B cell (primary cell): ENCODE measurements at regions not wholly inside any gene's neighbourhood (a gene's known extent, or its start where the extent isn't known, plus 50 kb on each side); places are given as distances from the start of the nearest gene placed in this dataset.

ENCODE experiments used
- ATAC-seq: fragments of 200-7000 bp; cut with Tn5 transposase; one replicate; pipeline ENCODE4 v1.10.0; 2021; ENCODE audit warnings: low read depth, mild to moderate bottlenecking, moderate number of reproducible peaks, moderate library complexity
- CTCF ChIA-PET: fragments of 350-600 bp; sonication (Branson Sonifier 250); formaldehyde crosslinking; loops from one replicate; lab custom pipeline; 2021; ENCODE audit warnings: antibody characterized with exemption, inconsistent platforms; lab: Charles Lee
- POLR2A ChIA-PET: fragments of 350-600 bp; sonication (Branson Sonifier 250); formaldehyde crosslinking; loops from one replicate; lab custom pipeline; 2021; ENCODE audit warnings: antibody characterized with exemption; lab: Charles Lee
- DNase-seq: peaks from one replicate; pipeline ENCODE4 v3.0.0; 2013
- H2AFZ ChIP-seq: 2 replicates; pipeline ENCODE4 v1.6.1; 2012; ENCODE audit warnings: mild to moderate bottlenecking, low read depth, low read length; ENCODE audit not compliant: insufficient read depth, poor library complexity, severe bottlenecking
- H3K27ac ChIP-seq, 2 donors: 1 replicate in 1 of 2; 2 replicates in 1 of 2; pipeline ENCODE4 v1.5.1; 2012 to 2013; ENCODE audit warnings: low read length in 2 of 2, mild to moderate bottlenecking in 2 of 2, moderate library complexity in 1 of 2
- H3K27me3 ChIP-seq, 4 experiments: fragments of 200-600 bp in 1 of 4; sonication (generic) in 1 of 4; replicated peaks in 1 of 4; 1 replicate in 2 of 4; 2 replicates in 2 of 4; pipeline versions ENCODE4 v1.6.1 to v1.7.0; 2013 to 2016; ENCODE audit warnings: low read length in 3 of 4, mild to moderate bottlenecking in 2 of 4, mixed read lengths in 1 of 4, moderate library complexity in 1 of 4; ENCODE audit not compliant: insufficient read depth in 4 of 4, control insufficient read depth in 3 of 4; ENCODE audit errors: control extremely low read depth in 1 of 4
- H3K36me3 ChIP-seq, 2 experiments: replicated peaks in 1 of 2; 1 replicate in 1 of 2; 2 replicates in 1 of 2; pipeline versions ENCODE4 v1.6.1 to v1.7.1; 2013; ENCODE audit warnings: low read length in 1 of 2; ENCODE audit not compliant: insufficient read depth in 2 of 2, control insufficient read depth in 1 of 2; ENCODE audit errors: control extremely low read depth in 1 of 2, extremely low read depth in 1 of 2
- H3K4me1 ChIP-seq, 2 donors: fragments of 200-600 bp in 1 of 2; sonication (generic) in 1 of 2; 1 replicate in 1 of 2; 2 replicates in 1 of 2; pipeline versions ENCODE4 v1.5.1 to v1.6.1; 2013 to 2017; ENCODE audit warnings: low read length in 2 of 2; ENCODE audit not compliant: control insufficient read depth in 2 of 2, insufficient read depth in 2 of 2
- H3K4me2 ChIP-seq: replicated peaks from 2 replicates; pipeline ENCODE3; 2012; ENCODE audit warnings: mild to moderate bottlenecking, low read depth, low read length; ENCODE audit not compliant: poor library complexity, severe bottlenecking
- H3K4me3 ChIP-seq, 5 experiments: fragments of 200-600 bp in 1 of 5; sonication (generic) in 1 of 5; 1 replicate in 3 of 5; 2 replicates in 2 of 5; pipeline versions ENCODE4 v1.5.1 to v1.7.0; 2011 to 2016; ENCODE audit warnings: low read length in 4 of 5, mild to moderate bottlenecking in 4 of 5, low read depth in 2 of 5, control low read depth in 1 of 5, moderate library complexity in 1 of 5; ENCODE audit not compliant: insufficient read depth in 1 of 5; ENCODE audit errors: control extremely low read depth in 1 of 5, extremely low read depth in 1 of 5
- H3K79me2 ChIP-seq: fragments of 200-600 bp; sonication (generic); one replicate; pipeline ENCODE4 v1.6.0; 2016; ENCODE audit warnings: low read length; ENCODE audit not compliant: control insufficient read depth, insufficient read depth
- H3K9ac ChIP-seq: fragments of 200-600 bp; sonication (generic); 2 replicates; pipeline ENCODE4 v1.6.1; 2017; ENCODE audit warnings: mild to moderate bottlenecking, low read length, moderate library complexity
- H3K9me3 ChIP-seq, 3 donors: one replicate each; pipeline versions ENCODE4 v1.6.1 to v1.7.1; 2013; ENCODE audit warnings: low read length in 2 of 3; ENCODE audit not compliant: control insufficient read depth in 2 of 3, insufficient read depth in 1 of 3; ENCODE audit errors: control extremely low read depth in 1 of 3
- H4K20me1 ChIP-seq: 2 replicates; pipeline ENCODE4 v1.6.0; 2012; ENCODE audit warnings: mild to moderate bottlenecking, low read length; ENCODE audit not compliant: insufficient read depth, control insufficient read depth, poor library complexity, severe bottlenecking
- H3K27ac Mint-ChIP-seq: one replicate; pipeline ENCODE4 v1.8.0; 2021; ENCODE audit warnings: mixed read lengths
- H3K27me3 Mint-ChIP-seq: one replicate; pipeline ENCODE4 v1.8.0; 2021; ENCODE audit warnings: mixed read lengths
- H3K4me1 Mint-ChIP-seq: one replicate; pipeline ENCODE4 v1.8.0; 2021; ENCODE audit warnings: mixed read lengths
- H3K4me3 Mint-ChIP-seq: one replicate; pipeline ENCODE4 v1.8.0; 2021; ENCODE audit warnings: mixed read lengths
- H3K9me3 Mint-ChIP-seq: one replicate; pipeline ENCODE4 v1.8.0; 2022; ENCODE audit warnings: mixed read lengths; ENCODE audit not compliant: insufficient read depth
- EZH2 ChIP-seq: IDR thresholded peaks from 2 replicates; pipeline ENCODE4 v1.6.1; 2012; ENCODE audit warnings: borderline replicate concordance, low read depth, mild to moderate bottlenecking, moderate library complexity, low read length; ENCODE audit not compliant: insufficient read depth, poor library complexity, severe bottlenecking
- WGBS: methylation state at CpG from one replicate; pipeline ENCODE4 v1.1.5; 2013; ENCODE audit warnings: missing lambda C conversion rate; ENCODE audit not compliant: insufficient coverage; 5-methylcytosine and 5-hydroxymethylcytosine counted together
- intact Hi-C: fragments of 100-400 bp; cut with micrococcal nuclease; formaldehyde crosslinking; loops from one replicate; pipeline ENCODE4 v1.10.0; 2022
- TF ChIP-seq, protein P1 (sequence below): fragments of 200-600 bp; IDR thresholded peaks from one replicate; pipeline ENCODE4 v1.8.0; 2022; ENCODE audit warnings: antibody characterized with exemption, mild to moderate bottlenecking

DNA sequence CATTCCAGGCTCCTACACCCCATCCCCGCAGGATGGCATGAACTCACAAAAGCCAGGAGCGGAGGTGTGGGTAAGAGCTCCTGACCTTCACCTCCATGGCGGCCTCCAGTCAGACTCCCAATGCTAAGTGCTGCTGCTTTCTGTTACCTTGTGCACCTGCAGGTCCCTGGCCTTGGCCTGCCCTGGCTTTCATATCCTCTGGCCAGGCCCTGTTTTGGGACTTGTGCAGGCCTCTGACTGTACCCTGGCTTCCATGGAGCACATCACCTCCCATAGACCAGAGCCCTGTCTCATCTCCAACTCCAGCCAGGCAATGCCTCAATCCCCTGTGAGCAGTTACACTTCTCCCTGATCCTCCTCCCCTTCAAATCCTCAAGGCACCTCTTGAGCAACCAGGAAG is 124.5 kb downstream of the MED10 start:
- no peak overlapping the region for H3K4me3 Mint-ChIP-seq
- Histone ChIP-seq H3K4me1 (no peaks in the 10 kb centered on the region), H3K27ac (no peak overlapping the region), H3K4me3 (no peak overlapping the region), H3K4me2 (no peak overlapping the region), H3K79me2 (no peaks in the 10 kb centered on the region), H2AFZ (no peak overlapping the region), H4K20me1 (no peaks in the 10 kb centered on the region), H3K9ac (no peak overlapping the region), H3K27me3 (no peaks in the 10 kb centered on the region), H3K36me3 (no peaks in the 10 kb centered on the region), H3K9me3 (peaks cover 0 to 8% (median 0%) of the 10 kb centered on the region in 3 donors)
- H3K4me1 Mint-ChIP-seq: no peaks in the 10 kb centered on the region
- no peaks in the 10 kb centered on the region for H3K9me3 Mint-ChIP-seq
- peaks cover 7% of the 10 kb centered on the region for H3K27me3 Mint-ChIP-seq
- no peak overlapping the region for H3K27ac Mint-ChIP-seq
- ChIA-PET POLR2A (no interaction called here), CTCF (no interaction called here)
- WGBS: 88% methylated on average over 3 of the region's 3 CpGs
- TF ChIP-seq, protein P1, sequence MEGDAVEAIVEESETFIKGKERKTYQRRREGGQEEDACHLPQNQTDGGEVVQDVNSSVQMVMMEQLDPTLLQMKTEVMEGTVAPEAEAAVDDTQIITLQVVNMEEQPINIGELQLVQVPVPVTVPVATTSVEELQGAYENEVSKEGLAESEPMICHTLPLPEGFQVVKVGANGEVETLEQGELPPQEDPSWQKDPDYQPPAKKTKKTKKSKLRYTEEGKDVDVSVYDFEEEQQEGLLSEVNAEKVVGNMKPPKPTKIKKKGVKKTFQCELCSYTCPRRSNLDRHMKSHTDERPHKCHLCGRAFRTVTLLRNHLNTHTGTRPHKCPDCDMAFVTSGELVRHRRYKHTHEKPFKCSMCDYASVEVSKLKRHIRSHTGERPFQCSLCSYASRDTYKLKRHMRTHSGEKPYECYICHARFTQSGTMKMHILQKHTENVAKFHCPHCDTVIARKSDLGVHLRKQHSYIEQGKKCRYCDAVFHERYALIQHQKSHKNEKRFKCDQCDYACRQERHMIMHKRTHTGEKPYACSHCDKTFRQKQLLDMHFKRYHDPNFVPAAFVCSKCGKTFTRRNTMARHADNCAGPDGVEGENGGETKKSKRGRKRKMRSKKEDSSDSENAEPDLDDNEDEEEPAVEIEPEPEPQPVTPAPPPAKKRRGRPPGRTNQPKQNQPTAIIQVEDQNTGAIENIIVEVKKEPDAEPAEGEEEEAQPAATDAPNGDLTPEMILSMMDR: no peak
- TF ChIP-seq EZH2: no peak
- ATAC-seq (no peak), DNase-seq (no peak)
- intact Hi-C loops: no loop called here

DNA sequence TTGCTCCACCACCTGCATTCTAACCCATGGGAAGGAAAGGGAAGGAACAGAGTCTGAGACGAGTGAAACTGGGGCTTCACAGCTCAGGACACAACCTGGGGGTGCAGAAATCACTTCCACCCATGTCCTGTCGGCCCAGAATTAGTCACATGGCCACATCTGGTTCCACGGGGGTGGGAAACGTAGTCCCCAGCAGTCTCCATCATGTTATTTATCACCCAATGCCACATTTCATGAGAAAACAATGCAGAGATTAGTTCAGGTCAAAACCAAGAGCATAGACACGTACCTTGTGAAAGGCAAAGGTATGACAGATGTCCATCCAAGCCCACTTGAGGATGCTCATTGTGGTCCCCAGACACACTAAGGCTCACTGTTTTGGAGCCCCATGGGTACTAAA is 125.1 kb downstream of the MED10 start:
- ChIA-PET CTCF (no interaction called here), POLR2A (no interaction called here)
- WGBS: 60% methylated on average over 5 of the region's 5 CpGs
- Histone ChIP-seq H3K79me2 (no peaks in the 10 kb centered on the region), H3K27me3 (no peaks in the 10 kb centered on the region), H3K4me3 (no peak overlapping the region), H2AFZ (no peak overlapping the region), H3K27ac (no peak overlapping the region), H3K4me2 (no peak overlapping the region), H3K9ac (no peak overlapping the region), H3K9me3 (peaks cover 0 to 8% (median 0%) of the 10 kb centered on the region in 3 donors), H3K36me3 (no peaks in the 10 kb centered on the region), H4K20me1 (no peaks in the 10 kb centered on the region), H3K4me1 (no peaks in the 10 kb centered on the region)
- no peak overlapping the region for H3K4me3 Mint-ChIP-seq
- ATAC-seq (no peak), DNase-seq (no peak)
- H3K9me3 Mint-ChIP-seq: no peaks in the 10 kb centered on the region
- intact Hi-C loops: no loop called here
- H3K27ac Mint-ChIP-seq: no peak overlapping the region
- H3K4me1 Mint-ChIP-seq: no peaks in the 10 kb centered on the region
- H3K27me3 Mint-ChIP-seq: peaks cover 3% of the 10 kb centered on the region
- TF ChIP-seq, protein P1: no peak
- TF ChIP-seq EZH2: no peak
